Esophagus squamous epithelium (tissue), 4 donors: ENCODE measurements at regions not wholly inside any gene's neighbourhood (a gene's known extent, or its start where the extent isn't known, plus 50 kb on each side); places are given as distances from the start of the nearest gene placed in this dataset.

Experiments
- CTCF ChIP-seq, 6 experiments: fragments of 450-650 bp in 4 of 6; fragments of 200-600 bp in 2 of 6; sonication (generic) in 2 of 6; IDR thresholded peaks; one replicate each; pipeline ENCODE4 v1.5.1; 2016 to 2019; ENCODE audit warnings: antibody characterized with exemption in 6 of 6, mild to moderate bottlenecking in 4 of 6, moderate library complexity in 4 of 6
- POLR2A ChIP-seq, 4 donors: fragments of 450-650 bp; IDR thresholded peaks; one replicate each; pipeline ENCODE4 v1.6.1; 2017; ENCODE audit warnings: antibody characterized with exemption in 4 of 4, mild to moderate bottlenecking in 4 of 4, moderate library complexity in 3 of 4

GRCh38 chr1:209227941-209228340, 355.6 kb upstream of the CAMK1G start:
- no peak for TF ChIP-seq POLR2A (IDR thresholded peaks at IDR 0.05)
- no peak for TF ChIP-seq CTCF (IDR thresholded peaks at IDR 0.05)
